ENCODE measurements at regions not wholly inside any gene's neighbourhood (a gene's known extent, or its start where the extent isn't known, plus 50 kb on each side); places are given as distances from the start of the nearest gene placed in this dataset.

GRCh38 chr2:14884651-14885050 lies 252.1 kb downstream of the LRATD1 start:
- no peak overlapping the region for H3K27ac ChIP-seq (replicated peaks)
- no peak overlapping the region for H3K4me3 ChIP-seq (replicated peaks; ENCODE audit: insufficient read depth, low read length)
- TF ChIP-seq POLR2AphosphoS5 (IDR thresholded peaks at IDR 0.05; ENCODE audit: low read depth) (no peak), SPI1 (IDR thresholded peaks at IDR 0.05; ENCODE audit: borderline replicate concordance, low read depth) (no peak), CTCF (IDR thresholded peaks at IDR 0.05; ENCODE audit: insufficient read depth, low read length) (no peak), GABPA (IDR thresholded peaks at IDR 0.05; ENCODE audit: low read depth) (no peak)
- TF ChIP-seq, protein P1, sequence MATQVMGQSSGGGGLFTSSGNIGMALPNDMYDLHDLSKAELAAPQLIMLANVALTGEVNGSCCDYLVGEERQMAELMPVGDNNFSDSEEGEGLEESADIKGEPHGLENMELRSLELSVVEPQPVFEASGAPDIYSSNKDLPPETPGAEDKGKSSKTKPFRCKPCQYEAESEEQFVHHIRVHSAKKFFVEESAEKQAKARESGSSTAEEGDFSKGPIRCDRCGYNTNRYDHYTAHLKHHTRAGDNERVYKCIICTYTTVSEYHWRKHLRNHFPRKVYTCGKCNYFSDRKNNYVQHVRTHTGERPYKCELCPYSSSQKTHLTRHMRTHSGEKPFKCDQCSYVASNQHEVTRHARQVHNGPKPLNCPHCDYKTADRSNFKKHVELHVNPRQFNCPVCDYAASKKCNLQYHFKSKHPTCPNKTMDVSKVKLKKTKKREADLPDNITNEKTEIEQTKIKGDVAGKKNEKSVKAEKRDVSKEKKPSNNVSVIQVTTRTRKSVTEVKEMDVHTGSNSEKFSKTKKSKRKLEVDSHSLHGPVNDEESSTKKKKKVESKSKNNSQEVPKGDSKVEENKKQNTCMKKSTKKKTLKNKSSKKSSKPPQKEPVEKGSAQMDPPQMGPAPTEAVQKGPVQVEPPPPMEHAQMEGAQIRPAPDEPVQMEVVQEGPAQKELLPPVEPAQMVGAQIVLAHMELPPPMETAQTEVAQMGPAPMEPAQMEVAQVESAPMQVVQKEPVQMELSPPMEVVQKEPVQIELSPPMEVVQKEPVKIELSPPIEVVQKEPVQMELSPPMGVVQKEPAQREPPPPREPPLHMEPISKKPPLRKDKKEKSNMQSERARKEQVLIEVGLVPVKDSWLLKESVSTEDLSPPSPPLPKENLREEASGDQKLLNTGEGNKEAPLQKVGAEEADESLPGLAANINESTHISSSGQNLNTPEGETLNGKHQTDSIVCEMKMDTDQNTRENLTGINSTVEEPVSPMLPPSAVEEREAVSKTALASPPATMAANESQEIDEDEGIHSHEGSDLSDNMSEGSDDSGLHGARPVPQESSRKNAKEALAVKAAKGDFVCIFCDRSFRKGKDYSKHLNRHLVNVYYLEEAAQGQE (IDR thresholded peaks at IDR 0.05; ENCODE audit: insufficient replicate concordance, low read depth): no peak
- DNase-seq (ENCODE audit: low read depth in 1 of 2, low spot score in 1 of 2): no peak
- no peaks in the 10 kb centered on the region for H3K27me3 ChIP-seq (ENCODE audit: insufficient read depth, poor library complexity, severe bottlenecking)

- DNase-seq (ENCODE audit: low read depth in 1 of 2, low spot score in 1 of 2): no peak
- H3K4me3 ChIP-seq (replicated peaks; ENCODE audit: insufficient read depth, low read length): no peak overlapping the region
- no peak overlapping the region for H3K27ac ChIP-seq (replicated peaks)
- H3K27me3 ChIP-seq (ENCODE audit: insufficient read depth, poor library complexity, severe bottlenecking): no peaks in the 10 kb centered on the region
- TF ChIP-seq POLR2AphosphoS5 (IDR thresholded peaks at IDR 0.05; ENCODE audit: low read depth) (no peak), CTCF (IDR thresholded peaks at IDR 0.05; ENCODE audit: insufficient read depth, low read length) (no peak), GABPA (IDR thresholded peaks at IDR 0.05; ENCODE audit: low read depth) (no peak), SPI1 (IDR thresholded peaks at IDR 0.05; ENCODE audit: borderline replicate concordance, low read depth) (no peak)
- TF ChIP-seq, protein P1 (IDR thresholded peaks at IDR 0.05; ENCODE audit: insufficient replicate concordance, low read depth): no peak
These were observed 259.0 kb downstream of the LRATD1 start for GRCh38 chr2:14891546-14891945.

GRCh38 chr2:14896330-14897030 lies 264.0 kb downstream of the LRATD1 start:
- Histone ChIP-seq H3K27ac (replicated peaks) (no peak overlapping the region), H3K27me3 (ENCODE audit: insufficient read depth, poor library complexity, severe bottlenecking) (no peaks in the 10 kb centered on the region), H3K4me3 (replicated peaks; ENCODE audit: insufficient read depth, low read length) (no peak overlapping the region)
- no peak for DNase-seq (ENCODE audit: low read depth in 1 of 2, low spot score in 1 of 2)
- TF ChIP-seq SPI1 (IDR thresholded peaks at IDR 0.05; ENCODE audit: borderline replicate concordance, low read depth) (no peak), POLR2AphosphoS5 (IDR thresholded peaks at IDR 0.05; ENCODE audit: low read depth) (no peak), GABPA (IDR thresholded peaks at IDR 0.05; ENCODE audit: low read depth) (no peak), CTCF (IDR thresholded peaks at IDR 0.05; ENCODE audit: insufficient read depth, low read length) (no peak)
- TF ChIP-seq, protein P1 (IDR thresholded peaks at IDR 0.05; ENCODE audit: insufficient replicate concordance, low read depth): no peak

All from HL-60 (cell line).